HG02970 (cell line): ENCODE measurements at regions not wholly inside any gene's neighbourhood (a gene's known extent, or its start where the extent isn't known, plus 50 kb on each side); places are given as distances from the start of the nearest gene placed in this dataset.
A peak's percentile ranks its signal among the peaks of the same experiment; 100 is the strongest.
"Not testable (repeated sequence)": the region's sequence is repeated elsewhere in the genome, so short reads cannot be mapped to it uniquely, and the experiment has no call there.

Source experiments
- ATAC-seq: cut with Tn5 transposase; IDR thresholded peaks from one replicate; pipeline ENCODE4 v1.9.1; 2021; ENCODE audit warnings: mild to moderate bottlenecking, moderate library complexity, moderate number of reproducible peaks; ENCODE audit not compliant: unreplicated experiment, low FRiP score

GRCh38 chr2:195119231-195119630 is 537.8 kb upstream of the SLC39A10 start:
- no peak for ATAC-seq

- no peak for ATAC-seq
These were observed 538.8 kb upstream of the SLC39A10 start for GRCh38 chr2:195118276-195118675.

- no peak for ATAC-seq
These were observed 540.0 kb upstream of the SLC39A10 start for GRCh38 chr2:195117011-195117410.

- no peak for ATAC-seq
These were observed 541.3 kb upstream of the SLC39A10 start for GRCh38 chr2:195115738-195116137.

GRCh38 chr2:195108182-195108581 is 548.8 kb upstream of the SLC39A10 start:
- no peak for ATAC-seq

DNA sequence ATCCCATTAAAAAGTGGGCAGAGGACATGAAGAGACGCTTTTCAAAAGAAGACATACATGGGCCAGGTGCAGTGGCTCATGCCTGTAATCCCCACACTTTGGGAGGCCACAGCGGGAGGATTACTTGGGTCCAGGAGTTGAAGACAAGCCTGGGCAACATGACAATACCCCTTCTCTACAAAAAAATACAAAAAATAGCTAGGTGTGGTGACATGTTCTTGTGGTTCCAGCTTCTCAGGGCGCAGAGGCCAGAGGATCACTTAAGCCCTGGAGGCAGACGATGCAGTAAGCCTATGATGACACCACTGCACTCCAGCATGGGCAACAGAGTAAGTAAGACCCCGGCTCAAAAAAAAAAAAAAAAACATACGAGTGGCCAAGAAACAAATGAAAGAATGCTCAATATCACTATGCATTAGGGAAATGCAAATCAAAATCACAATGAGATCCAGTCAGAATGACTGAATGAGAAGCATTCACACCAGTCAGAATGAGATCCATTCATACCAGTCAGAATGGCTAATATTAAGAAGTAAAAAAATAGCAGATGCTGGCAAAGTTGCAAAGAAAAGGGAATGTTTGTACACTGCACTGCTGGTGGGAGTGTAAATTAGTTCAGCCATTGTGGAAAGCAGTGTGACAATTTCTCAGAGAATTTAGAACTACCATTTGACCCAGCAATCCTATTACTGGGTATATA is 550.2 kb upstream of the SLC39A10 start:
- ATAC-seq, result no peak

GRCh38 chr2:195105581-195105980 is 551.4 kb upstream of the SLC39A10 start:
- ATAC-seq, result no peak

- no peak for ATAC-seq
These were observed 562.7 kb upstream of the SLC39A10 start for GRCh38 chr2:195094330-195094729.

GRCh38 chr2:195092341-195092740 is 564.7 kb upstream of the SLC39A10 start:
- no peak for ATAC-seq

GRCh38 chr2:195072806-195073205 is 584.2 kb upstream of the SLC39A10 start:
- not testable (repeated sequence) for ATAC-seq

- ATAC-seq, result no peak
These were observed 600.0 kb upstream of the SLC39A10 start for GRCh38 chr2:195057001-195057400.

DNA sequence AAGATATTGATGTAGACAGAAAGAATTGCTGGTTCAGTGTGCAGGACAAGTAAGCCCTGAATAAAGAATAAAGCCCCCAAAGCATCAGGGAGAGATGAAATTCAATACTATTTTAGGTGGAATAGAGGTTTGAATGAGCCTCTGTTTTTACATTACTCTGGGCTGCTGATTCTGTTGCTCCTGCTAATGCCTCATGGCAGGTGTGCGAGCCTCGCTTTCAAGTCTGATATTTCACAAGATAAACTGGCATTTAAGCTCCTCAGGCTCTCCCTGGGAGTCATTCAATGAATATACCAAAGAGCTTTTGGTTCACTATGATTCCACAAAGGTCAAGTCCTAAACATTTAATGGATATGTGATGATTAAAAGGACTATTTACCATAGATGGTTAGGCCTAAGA is 601.0 kb upstream of the SLC39A10 start:
- ATAC-seq, result no peak

DNA sequence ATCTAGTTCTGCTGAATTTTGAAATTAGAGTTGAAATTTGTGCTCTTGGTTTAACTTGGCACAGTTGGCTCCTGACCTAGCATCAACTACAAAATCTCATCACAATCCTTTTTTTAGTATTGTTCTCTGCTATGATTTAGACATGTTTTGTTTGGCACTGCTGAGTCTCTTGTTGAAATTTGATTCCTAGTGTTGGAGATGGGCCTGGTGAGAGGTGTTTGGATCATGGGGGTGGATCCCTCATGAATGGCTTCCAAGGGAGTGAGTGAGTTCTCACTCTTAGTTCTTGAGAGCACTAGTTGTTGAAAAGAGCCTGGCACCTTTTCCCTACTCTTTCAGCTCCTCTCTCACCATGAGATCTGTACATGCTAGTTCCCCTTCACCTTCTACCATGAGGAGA is 605.6 kb upstream of the SLC39A10 start:
- no peak for ATAC-seq

- ATAC-seq, result peak; percentile 56
These were observed 607.5 kb upstream of the SLC39A10 start for GRCh38 chr2:195049372-195050031.

GRCh38 chr2:195047955-195048354 is 609.1 kb upstream of the SLC39A10 start:
- no peak for ATAC-seq

DNA sequence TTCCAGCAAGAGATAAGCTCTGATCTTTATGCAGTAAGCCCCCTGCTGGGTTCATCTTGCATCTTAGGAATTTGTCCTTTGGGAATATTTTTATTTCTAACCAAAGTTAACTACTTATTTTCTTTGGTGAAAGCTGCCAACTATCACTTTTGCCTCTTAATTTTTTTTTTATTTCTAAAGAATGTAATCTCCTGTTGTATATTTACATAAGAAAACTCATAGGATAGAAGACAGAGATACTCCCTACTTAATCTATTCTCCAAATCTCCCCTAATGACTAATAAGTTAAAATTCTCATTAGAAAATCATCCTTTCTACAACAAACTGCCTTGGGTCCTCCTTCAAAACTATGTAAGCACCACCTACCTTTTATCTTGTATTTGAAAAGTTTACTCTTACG is 612.2 kb upstream of the SLC39A10 start:
- no peak for ATAC-seq

DNA sequence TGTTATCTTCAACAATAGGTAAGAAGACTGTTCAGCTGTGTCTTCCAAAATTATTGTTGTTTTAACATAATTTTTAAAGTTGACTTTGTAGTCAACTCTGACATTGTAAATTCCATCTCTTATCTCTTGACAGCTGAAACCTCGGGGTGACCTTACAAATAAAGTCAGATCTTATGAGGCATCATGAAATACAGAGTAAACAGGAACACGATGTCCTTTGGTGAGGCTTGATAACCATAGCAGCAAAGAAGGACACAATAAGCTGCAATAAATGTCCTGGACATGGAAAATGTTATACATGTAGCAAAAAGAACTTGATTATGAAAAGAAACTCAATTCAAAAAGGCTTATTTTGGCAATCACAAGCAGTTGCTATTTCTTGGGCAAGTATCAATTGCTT is 618.9 kb upstream of the SLC39A10 start:
- no peak for ATAC-seq

- no peak for ATAC-seq
These were observed 620.0 kb upstream of the SLC39A10 start for GRCh38 chr2:195037045-195037444.

GRCh38 chr2:195031411-195031810 is 625.6 kb upstream of the SLC39A10 start:
- no peak for ATAC-seq

DNA sequence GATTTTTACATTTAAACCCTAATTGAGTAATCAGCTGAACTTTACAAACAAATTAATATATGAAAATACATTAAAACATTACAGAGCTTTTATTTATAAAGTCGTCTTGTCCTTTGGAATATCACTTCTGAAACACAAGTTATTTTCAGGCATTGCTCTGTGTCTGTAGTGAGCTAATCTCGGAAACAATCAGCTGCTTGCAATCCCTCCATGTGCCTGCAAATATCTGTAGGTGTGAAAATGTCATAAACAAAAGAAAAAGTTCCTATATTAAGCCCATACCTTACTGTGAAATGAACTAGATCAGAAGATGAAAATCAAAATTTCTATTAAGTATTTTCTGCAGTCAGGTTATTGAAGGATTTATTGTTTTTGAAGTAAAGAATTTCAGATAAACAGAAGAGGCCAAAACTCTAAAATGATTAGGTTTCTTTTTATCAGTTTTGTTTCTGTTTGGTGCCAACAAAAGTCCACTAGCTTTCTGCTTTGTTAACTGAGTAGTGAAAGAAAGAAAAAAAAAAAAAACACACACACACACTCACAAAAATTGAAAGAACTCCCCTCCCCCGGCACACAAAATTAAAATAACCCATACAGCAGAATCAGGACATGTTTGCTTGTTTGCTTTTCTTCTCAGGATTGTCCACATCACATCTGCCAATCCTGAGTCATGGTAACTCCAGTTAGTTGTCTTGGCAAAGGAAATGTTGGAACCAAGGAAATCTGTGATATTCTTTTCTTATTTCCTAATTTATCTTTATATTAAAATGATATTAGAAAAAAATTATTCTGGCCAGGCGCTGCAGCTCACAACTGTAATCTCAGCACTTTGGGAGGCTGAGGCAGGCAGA is 627.0 kb upstream of the SLC39A10 start:
- no peak for ATAC-seq

DNA sequence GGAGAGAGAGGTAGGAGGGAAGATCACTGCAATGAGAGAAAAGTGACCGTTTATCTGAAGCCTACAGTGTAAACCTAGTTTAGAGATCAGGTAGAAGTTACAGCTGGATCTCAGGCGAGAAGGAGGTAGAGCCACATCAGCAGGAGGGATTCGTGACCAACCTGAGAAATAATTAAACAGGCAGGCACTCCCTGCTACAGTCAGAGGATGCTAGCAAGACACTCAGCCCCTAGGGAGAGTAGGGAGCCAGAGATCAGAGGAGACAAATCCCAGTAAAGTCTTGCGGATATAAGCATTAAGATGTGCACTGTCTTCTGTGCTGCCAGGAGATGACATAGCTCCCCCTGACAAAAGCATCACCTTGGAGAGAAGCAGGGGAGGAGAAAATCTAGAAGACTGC is 629.1 kb upstream of the SLC39A10 start:
- no peak for ATAC-seq
